ENCODE measurements at regions not wholly inside any gene's neighbourhood (a gene's known extent, or its start where the extent isn't known, plus 50 kb on each side); places are given as distances from the start of the nearest gene placed in this dataset.

GRCh38 chr2:147713349-147713748 lies 131.5 kb upstream of the ACVR2A start:
- no peaks in the 10 kb centered on the region for H3K36me3 ChIP-seq
- TF ChIP-seq CTCF (IDR thresholded peaks at IDR 0.05) (no peak), POLR2A (IDR thresholded peaks at IDR 0.05) (no peak)
- H3K4me1 ChIP-seq = no peaks in the 10 kb centered on the region
- no peak overlapping the region for H3K27ac ChIP-seq
- no peak overlapping the region for H3K4me3 ChIP-seq
- H3K9me3 ChIP-seq = no peaks in the 10 kb centered on the region
- no peak for DNase-seq
- intact Hi-C loops (cut with DNase I; ENCODE audit: low total_unique reads) = no loop called here
- H3K27me3 ChIP-seq = no peaks in the 10 kb centered on the region

GRCh38 chr2:147712051-147712450 lies 132.8 kb upstream of the ACVR2A start:
- H3K27ac ChIP-seq = no peak overlapping the region
- DNase-seq = no peak
- no peak overlapping the region for H3K4me3 ChIP-seq
- intact Hi-C loops (cut with DNase I; ENCODE audit: low total_unique reads) = no loop called here
- TF ChIP-seq CTCF (IDR thresholded peaks at IDR 0.05) (no peak), POLR2A (IDR thresholded peaks at IDR 0.05) (no peak)
- no peaks in the 10 kb centered on the region for H3K4me1 ChIP-seq
- no peaks in the 10 kb centered on the region for H3K27me3 ChIP-seq
- no peaks in the 10 kb centered on the region for H3K36me3 ChIP-seq
- no peaks in the 10 kb centered on the region for H3K9me3 ChIP-seq

GRCh38 chr2:147711031-147711430 lies 133.8 kb upstream of the ACVR2A start:
- no peak overlapping the region for H3K4me3 ChIP-seq
- no peak for DNase-seq
- H3K27me3 ChIP-seq = no peaks in the 10 kb centered on the region
- no peaks in the 10 kb centered on the region for H3K4me1 ChIP-seq
- H3K36me3 ChIP-seq = no peaks in the 10 kb centered on the region
- H3K27ac ChIP-seq = no peak overlapping the region
- H3K9me3 ChIP-seq = no peaks in the 10 kb centered on the region
- intact Hi-C loops (cut with DNase I; ENCODE audit: low total_unique reads) = no loop called here
- no peak for TF ChIP-seq CTCF (IDR thresholded peaks at IDR 0.05)
- TF ChIP-seq POLR2A (IDR thresholded peaks at IDR 0.05) = no peak

- Histone ChIP-seq H3K4me1 (no peaks in the 10 kb centered on the region), H3K27ac (no peak overlapping the region), H3K36me3 (no peaks in the 10 kb centered on the region), H3K27me3 (no peaks in the 10 kb centered on the region), H3K4me3 (no peak overlapping the region), H3K9me3 (no peaks in the 10 kb centered on the region)
- intact Hi-C loops (cut with DNase I; ENCODE audit: low total_unique reads) = no loop called here
- no peak for TF ChIP-seq POLR2A (IDR thresholded peaks at IDR 0.05)
- no peak for DNase-seq
Observed at GRCh38 chr2:147709655-147710054, 135.2 kb upstream of the ACVR2A start.

GRCh38 chr2:147703171-147703570 lies 141.7 kb upstream of the ACVR2A start:
- H3K36me3 ChIP-seq = no peaks in the 10 kb centered on the region
- intact Hi-C loops (cut with DNase I; ENCODE audit: low total_unique reads) = no loop called here

More at GRCh38 chr2:147703171-147703570, 141.7 kb upstream of the ACVR2A start:
- no peaks in the 10 kb centered on the region for H3K9me3 ChIP-seq
- H3K27me3 ChIP-seq = no peaks in the 10 kb centered on the region
- TF ChIP-seq POLR2A (IDR thresholded peaks at IDR 0.05) = no peak
- TF ChIP-seq CTCF (IDR thresholded peaks at IDR 0.05) = no peak
- no peak for DNase-seq
- H3K27ac ChIP-seq = no peak overlapping the region
- H3K4me3 ChIP-seq = no peak overlapping the region
- H3K4me1 ChIP-seq = no peaks in the 10 kb centered on the region

Data from uterus (tissue), 3 donors.